H9 (cell line): ENCODE measurements at regions not wholly inside any gene's neighbourhood (a gene's known extent, or its start where the extent isn't known, plus 50 kb on each side); places are given as distances from the start of the nearest gene placed in this dataset.

Source experiments
- DNase-seq: peaks from one replicate; pipeline ENCODE4 v3.0.0-alpha.2; 2017
- H2AFZ ChIP-seq: one replicate; pipeline ENCODE4 v1.6.1; 2013; ENCODE audit warnings: mild to moderate bottlenecking, low read length, control low read depth, moderate library complexity
- H2AK5ac ChIP-seq: 2 replicates; pipeline ENCODE4 v1.6.1; 2013; ENCODE audit warnings: low read length, control low read depth, mixed read lengths; ENCODE audit not compliant: insufficient read length
- H2BK120ac ChIP-seq: one replicate; pipeline ENCODE4 v1.6.1; 2013; ENCODE audit warnings: low read depth, mild to moderate bottlenecking, low read length, control low read depth, inconsistent platforms; ENCODE audit not compliant: poor library complexity, severe bottlenecking
- H2BK12ac ChIP-seq: 2 replicates; pipeline ENCODE4 v1.6.1; 2013; ENCODE audit warnings: low read length, control low read depth, mixed read lengths, low read depth; ENCODE audit not compliant: insufficient read length
- H2BK15ac ChIP-seq: 2 replicates; pipeline ENCODE4 v1.6.1; 2013; ENCODE audit warnings: low read depth, low read length, control low read depth
- H2BK20ac ChIP-seq: one replicate; pipeline ENCODE4 v1.6.1; 2013; ENCODE audit warnings: low read depth, mild to moderate bottlenecking, low read length, control low read depth, inconsistent platforms; ENCODE audit not compliant: poor library complexity, severe bottlenecking
- H2BK5ac ChIP-seq: 2 replicates; pipeline ENCODE4 v1.6.1; 2013; ENCODE audit warnings: low read length, control low read depth, mixed read lengths; ENCODE audit not compliant: insufficient read length
- H3K14ac ChIP-seq: 2 replicates; pipeline ENCODE4 v1.6.1; 2013; ENCODE audit warnings: low read length, control low read depth; ENCODE audit not compliant: insufficient read depth
- H3K18ac ChIP-seq: 2 replicates; pipeline ENCODE4 v1.6.1; 2013; ENCODE audit warnings: low read depth, mild to moderate bottlenecking, mixed read lengths, low read length, control low read depth; ENCODE audit not compliant: insufficient read length
- H3K23ac ChIP-seq: 2 replicates; pipeline ENCODE4 v1.6.1; 2013; ENCODE audit warnings: low read length, control low read depth, mixed read lengths, low read depth; ENCODE audit not compliant: insufficient read length
- H3K23me2 ChIP-seq: 2 replicates; pipeline ENCODE4 v1.6.1; 2013; ENCODE audit warnings: low read depth, mild to moderate bottlenecking, mixed read lengths, low read length, control low read depth; ENCODE audit not compliant: insufficient read length, poor library complexity, severe bottlenecking
- H3K27ac ChIP-seq: 2 replicates; pipeline ENCODE4 v1.5.1; 2013; ENCODE audit warnings: low read length, control low read depth, mixed read lengths, low read depth; ENCODE audit not compliant: insufficient read length
- H3K27me3 ChIP-seq: 2 replicates; pipeline ENCODE4 v1.6.1; 2013; ENCODE audit warnings: low read length, control low read depth, inconsistent platforms; ENCODE audit not compliant: insufficient read depth
- H3K4ac ChIP-seq: 2 replicates; pipeline ENCODE4 v1.6.1; 2013; ENCODE audit warnings: low read depth, mild to moderate bottlenecking, control low read depth, inconsistent platforms, low read length, moderate library complexity
- H3K4me1 ChIP-seq: 2 replicates; pipeline ENCODE4 v1.6.1; 2013; ENCODE audit warnings: low read length, control low read depth, inconsistent platforms; ENCODE audit not compliant: insufficient read depth
- H3K4me2 ChIP-seq: 2 replicates; pipeline ENCODE4 v1.6.1; 2013; ENCODE audit warnings: low read length, control low read depth, mixed read lengths; ENCODE audit not compliant: insufficient read length, insufficient read depth
- H3K56ac ChIP-seq: 2 replicates; pipeline ENCODE4 v1.6.1; 2013; ENCODE audit warnings: low read depth, mild to moderate bottlenecking, mixed read lengths, low read length, control low read depth; ENCODE audit not compliant: insufficient read length
- H3K79me1 ChIP-seq: 2 replicates; pipeline ENCODE4 v1.6.1; 2013; ENCODE audit warnings: low read depth, mild to moderate bottlenecking, moderate library complexity, low read length, control low read depth, inconsistent platforms; ENCODE audit not compliant: insufficient read depth, poor library complexity, severe bottlenecking
- H3K79me2 ChIP-seq: 2 replicates; pipeline ENCODE4 v1.6.1; 2013; ENCODE audit warnings: low read length, control low read depth, inconsistent platforms; ENCODE audit not compliant: insufficient read depth
- H3K9ac ChIP-seq: 2 replicates; pipeline ENCODE4 v1.6.1; 2013; ENCODE audit warnings: low read length, control low read depth, mixed read lengths; ENCODE audit not compliant: insufficient read length; ENCODE audit errors: extremely low read depth
- H3K9me3 ChIP-seq: one replicate; pipeline ENCODE4 v1.6.1; 2013; ENCODE audit warnings: low read depth, low read length, inconsistent platforms; ENCODE audit not compliant: control insufficient read depth
- H3T11ph ChIP-seq: one replicate; pipeline ENCODE4 v1.6.1; 2013; ENCODE audit warnings: mild to moderate bottlenecking, low read length, control low read depth, inconsistent platforms
- H4K20me1 ChIP-seq: one replicate; pipeline ENCODE4 v1.6.1; 2013; ENCODE audit not compliant: control insufficient read depth, insufficient read length, insufficient read depth
- H4K5ac ChIP-seq: 2 replicates; pipeline ENCODE4 v1.6.1; 2013; ENCODE audit warnings: low read depth, mild to moderate bottlenecking, mixed read lengths, low read length, control low read depth; ENCODE audit not compliant: insufficient read length
- H4K8ac ChIP-seq: replicated peaks from 2 replicates; pipeline ENCODE4 v1.6.1; 2013; ENCODE audit warnings: low read length, control low read depth, mixed read lengths, low read depth; ENCODE audit not compliant: insufficient read length
- H4K91ac ChIP-seq: 2 replicates; pipeline ENCODE4 v1.6.1; 2013; ENCODE audit warnings: low read depth, mild to moderate bottlenecking, moderate library complexity, mixed read lengths, low read length, control low read depth; ENCODE audit not compliant: insufficient read length
- H3K27ac Mint-ChIP-seq, 3 experiments: 2 replicates in 2 of 3; 3 replicates in 1 of 3; pipeline ENCODE4 v1.8.0; 2020 to 2021; ENCODE audit warnings: mixed read lengths in 3 of 3, mild to moderate bottlenecking in 1 of 3, moderate library complexity in 1 of 3
- H3K27me3 Mint-ChIP-seq: 2 replicates; pipeline ENCODE4 v1.8.0; 2021; ENCODE audit warnings: low read depth, mild to moderate bottlenecking, moderate library complexity, mixed read lengths
- H3K36me3 Mint-ChIP-seq, 3 experiments: 2 replicates in 2 of 3; 3 replicates in 1 of 3; pipeline ENCODE4 v1.8.0; 2020 to 2021; ENCODE audit warnings: low read depth in 3 of 3, mixed read lengths in 3 of 3; ENCODE audit not compliant: insufficient read depth in 1 of 3
- H3K4me1 Mint-ChIP-seq, 2 experiments: 2 replicates each; pipeline ENCODE4 v1.8.0; 2020; ENCODE audit warnings: mixed read lengths in 2 of 2
- H3K4me3 Mint-ChIP-seq, 2 experiments: 2 replicates in 1 of 2; 3 replicates in 1 of 2; pipeline ENCODE4 v1.8.0; 2020 to 2021; ENCODE audit warnings: mild to moderate bottlenecking in 2 of 2, mixed read lengths in 2 of 2, moderate library complexity in 1 of 2
- H3K9me3 Mint-ChIP-seq, 2 experiments: 2 replicates in 1 of 2; 3 replicates in 1 of 2; pipeline ENCODE4 v1.8.0; 2020; ENCODE audit warnings: mild to moderate bottlenecking in 2 of 2, mixed read lengths in 2 of 2, moderate library complexity in 1 of 2
- WGBS: extraction: QIAGEN DNeasy Blood & Tissue Kit; methylation state at CpG from one replicate; pipeline ENCODE4 v1.1.7; 2013; ENCODE audit warnings: missing lambda C conversion rate, low lambda C conversion rate, mixed read lengths; ENCODE audit not compliant: insufficient read length; ENCODE audit errors: extremely low coverage; 5-methylcytosine and 5-hydroxymethylcytosine counted together
- TF ChIP-seq, protein P1 (sequence below): fragments of 200-600 bp; sonication (generic); conservative IDR thresholded peaks from 3 replicates; pipeline ENCODE4 v1.8.0; 2021; ENCODE audit warnings: antibody characterized with exemption, mild to moderate bottlenecking

DNA sequence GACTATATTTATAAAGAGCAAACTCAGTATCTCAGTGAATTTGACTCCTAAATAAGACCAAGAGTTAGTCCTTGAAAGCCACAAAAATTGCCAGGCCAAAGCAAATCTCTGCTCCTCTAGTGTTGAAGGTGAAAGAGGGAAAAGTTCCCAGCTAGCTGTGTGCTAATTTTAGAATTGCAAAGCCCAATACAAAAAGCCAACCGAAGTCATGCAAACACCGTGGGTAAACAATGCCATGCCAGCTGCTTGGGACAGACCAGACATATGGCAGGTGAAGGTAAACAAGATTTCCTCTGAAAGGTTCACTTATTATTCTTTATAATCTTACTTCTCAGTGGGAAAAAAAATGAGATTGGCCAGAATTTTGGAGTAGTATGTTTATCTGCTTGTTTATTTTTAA, 80.5 kb upstream of the LNX1 start:
- H4K91ac ChIP-seq: no peak overlapping the region
- TF ChIP-seq, protein P1, sequence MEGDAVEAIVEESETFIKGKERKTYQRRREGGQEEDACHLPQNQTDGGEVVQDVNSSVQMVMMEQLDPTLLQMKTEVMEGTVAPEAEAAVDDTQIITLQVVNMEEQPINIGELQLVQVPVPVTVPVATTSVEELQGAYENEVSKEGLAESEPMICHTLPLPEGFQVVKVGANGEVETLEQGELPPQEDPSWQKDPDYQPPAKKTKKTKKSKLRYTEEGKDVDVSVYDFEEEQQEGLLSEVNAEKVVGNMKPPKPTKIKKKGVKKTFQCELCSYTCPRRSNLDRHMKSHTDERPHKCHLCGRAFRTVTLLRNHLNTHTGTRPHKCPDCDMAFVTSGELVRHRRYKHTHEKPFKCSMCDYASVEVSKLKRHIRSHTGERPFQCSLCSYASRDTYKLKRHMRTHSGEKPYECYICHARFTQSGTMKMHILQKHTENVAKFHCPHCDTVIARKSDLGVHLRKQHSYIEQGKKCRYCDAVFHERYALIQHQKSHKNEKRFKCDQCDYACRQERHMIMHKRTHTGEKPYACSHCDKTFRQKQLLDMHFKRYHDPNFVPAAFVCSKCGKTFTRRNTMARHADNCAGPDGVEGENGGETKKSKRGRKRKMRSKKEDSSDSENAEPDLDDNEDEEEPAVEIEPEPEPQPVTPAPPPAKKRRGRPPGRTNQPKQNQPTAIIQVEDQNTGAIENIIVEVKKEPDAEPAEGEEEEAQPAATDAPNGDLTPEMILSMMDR: no peak
- H3K23me2 ChIP-seq: no peaks in the 10 kb centered on the region
- Mint-ChIP-seq H3K36me3 (peaks cover 0 to 2% (median 0%) of the 10 kb centered on the region in 3 experiments; a peak in 1 of 7 replicates), H3K9me3 (peaks cover 0 to 2% of the 10 kb centered on the region in 2 experiments; a peak in 1 of 5 replicates), H3K27ac (no peak overlapping the region), H3K4me1 (peaks cover 0 to 3% of the 10 kb centered on the region in 2 experiments; a peak in 1 of 4 replicates), H3K27me3 (peaks cover 4% of the 10 kb centered on the region), H3K4me3 (no peak overlapping the region)
- no peak overlapping the region for H2AK5ac ChIP-seq
- no peak overlapping the region for H4K8ac ChIP-seq
- no CpG with 5 or more reads among the region's 2 CpGs for WGBS
- no peak overlapping the region for H3K4ac ChIP-seq
- DNase-seq: no peak
- no peak overlapping the region for H3K56ac ChIP-seq
- H2BK5ac ChIP-seq: no peak overlapping the region
- no peak overlapping the region for H3K23ac ChIP-seq
- no peaks in the 10 kb centered on the region for H3K79me2 ChIP-seq
- no peak overlapping the region for H3K14ac ChIP-seq
- H3K4me1 ChIP-seq: no peaks in the 10 kb centered on the region
- no peak overlapping the region for H2BK12ac ChIP-seq
- H3K79me1 ChIP-seq: no peaks in the 10 kb centered on the region
- no peak overlapping the region for H3T11ph ChIP-seq
- H3K18ac ChIP-seq: no peak overlapping the region
- no peaks in the 10 kb centered on the region for H3K27me3 ChIP-seq
- H2BK120ac ChIP-seq: no peak overlapping the region
- H3K27ac ChIP-seq: no peak overlapping the region
- H4K20me1 ChIP-seq: no peaks in the 10 kb centered on the region
- no peak overlapping the region for H3K4me2 ChIP-seq
- H2BK20ac ChIP-seq: no peak overlapping the region
- no peak overlapping the region for H4K5ac ChIP-seq
- no peak overlapping the region for H3K9ac ChIP-seq
- H3K9me3 ChIP-seq: no peaks in the 10 kb centered on the region
- H2AFZ ChIP-seq: no peak overlapping the region
- H2BK15ac ChIP-seq: no peak overlapping the region
